SK-N-SH (cell line): ENCODE measurements at regions not wholly inside any gene's neighbourhood (a gene's known extent, or its start where the extent isn't known, plus 50 kb on each side); places are given as distances from the start of the nearest gene placed in this dataset.

Experiments used
- CHD2 ChIP-seq: fragments of 150-350 bp; IDR thresholded peaks from 2 replicates; pipeline ENCODE4 v1.6.1; 2018; ENCODE audit warnings: low read length; ENCODE audit not compliant: partially characterized antibody
- ELF1 ChIP-seq: IDR thresholded peaks from 2 replicates; pipeline ENCODE4 v1.4.0; 2012
- EP300 ChIP-seq, 2 experiments: IDR thresholded peaks; 2 replicates each; pipeline versions ENCODE4 v1.4.0 to v1.6.1; 2012; ENCODE audit warnings: borderline replicate concordance in 1 of 2, low read depth in 1 of 2, low read length in 1 of 2
- EZH2phosphoT487 ChIP-seq: fragments of 200-600 bp; sonication (generic); IDR thresholded peaks from 2 replicates; pipeline ENCODE4 v1.6.1; 2017; ENCODE audit warnings: low read depth, mixed run types, mild to moderate bottlenecking, antibody characterized with exemption, moderate library complexity, borderline replicate concordance
- MXI1 ChIP-seq: IDR thresholded peaks from 2 replicates; pipeline ENCODE4 v1.6.1; 2012; ENCODE audit warnings: mild to moderate bottlenecking, low read depth, low read length, improper control_type of control experiment
- NRF1 ChIP-seq: IDR thresholded peaks from 2 replicates; pipeline ENCODE4 v1.6.1; 2012; ENCODE audit warnings: low read depth, mild to moderate bottlenecking, low read length
- POLR2AphosphoS5 ChIP-seq: IDR thresholded peaks from 2 replicates; pipeline ENCODE4 v1.6.1; 2012; ENCODE audit warnings: low read depth, low read length
- RFX5 ChIP-seq: IDR thresholded peaks from 2 replicates; pipeline ENCODE4 v1.6.1; 2012; ENCODE audit warnings: mild to moderate bottlenecking, improper control_type of control experiment, low read length
- SIN3A ChIP-seq: IDR thresholded peaks from 2 replicates; pipeline ENCODE4 v1.6.1; 2012; ENCODE audit warnings: low read depth, mild to moderate bottlenecking, low read length, moderate library complexity, borderline replicate concordance
- TF ChIP-seq, protein P1 (sequence below): fragments of 200-600 bp; sonication (generic); IDR thresholded peaks from 2 replicates; pipeline ENCODE4 v1.6.1; 2017; ENCODE audit warnings: antibody characterized with exemption, mild to moderate bottlenecking, moderate library complexity
- TF ChIP-seq, protein P2 (sequence below): IDR thresholded peaks from 2 replicates; pipeline ENCODE4 v1.6.1; 2012; ENCODE audit warnings: mild to moderate bottlenecking, low read depth, low read length, moderate library complexity

DNA sequence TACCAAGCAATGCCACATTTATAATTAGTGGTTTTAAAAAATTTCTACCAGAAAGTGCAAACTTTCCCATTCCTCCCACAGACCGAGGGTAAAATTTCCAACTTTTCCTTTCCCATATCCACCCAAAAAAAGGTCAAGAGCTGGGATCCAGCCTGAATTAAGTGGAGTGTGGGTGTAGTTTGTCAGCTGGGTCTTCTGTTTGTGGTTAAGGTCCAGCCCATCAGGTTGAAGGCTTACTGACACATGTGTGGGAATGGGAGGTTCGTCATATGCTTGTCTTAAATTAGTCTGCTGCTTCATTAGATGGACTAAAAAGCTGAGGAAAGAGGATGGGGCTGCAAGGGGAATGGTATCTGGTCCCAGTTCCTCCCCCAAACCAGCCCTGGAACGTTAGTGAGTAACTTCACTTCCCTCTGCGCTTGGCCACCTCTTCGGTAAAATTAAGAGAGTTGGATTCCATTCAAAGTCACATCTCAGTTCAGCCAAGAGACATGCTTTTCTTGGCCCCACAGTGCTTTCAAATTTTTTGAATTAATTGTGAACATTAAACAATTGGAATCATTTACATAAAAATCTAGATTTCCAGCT is 59.0 kb upstream of the PLCL2 start:
- TF ChIP-seq, protein P1, sequence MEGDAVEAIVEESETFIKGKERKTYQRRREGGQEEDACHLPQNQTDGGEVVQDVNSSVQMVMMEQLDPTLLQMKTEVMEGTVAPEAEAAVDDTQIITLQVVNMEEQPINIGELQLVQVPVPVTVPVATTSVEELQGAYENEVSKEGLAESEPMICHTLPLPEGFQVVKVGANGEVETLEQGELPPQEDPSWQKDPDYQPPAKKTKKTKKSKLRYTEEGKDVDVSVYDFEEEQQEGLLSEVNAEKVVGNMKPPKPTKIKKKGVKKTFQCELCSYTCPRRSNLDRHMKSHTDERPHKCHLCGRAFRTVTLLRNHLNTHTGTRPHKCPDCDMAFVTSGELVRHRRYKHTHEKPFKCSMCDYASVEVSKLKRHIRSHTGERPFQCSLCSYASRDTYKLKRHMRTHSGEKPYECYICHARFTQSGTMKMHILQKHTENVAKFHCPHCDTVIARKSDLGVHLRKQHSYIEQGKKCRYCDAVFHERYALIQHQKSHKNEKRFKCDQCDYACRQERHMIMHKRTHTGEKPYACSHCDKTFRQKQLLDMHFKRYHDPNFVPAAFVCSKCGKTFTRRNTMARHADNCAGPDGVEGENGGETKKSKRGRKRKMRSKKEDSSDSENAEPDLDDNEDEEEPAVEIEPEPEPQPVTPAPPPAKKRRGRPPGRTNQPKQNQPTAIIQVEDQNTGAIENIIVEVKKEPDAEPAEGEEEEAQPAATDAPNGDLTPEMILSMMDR, result no peak
- TF ChIP-seq EP300 (IDR thresholded peaks at IDR 0.05; ENCODE audit: borderline replicate concordance in 1 of 2, low read depth in 1 of 2, low read length in 1 of 2), result no peak
- TF ChIP-seq POLR2AphosphoS5, result no peak
- TF ChIP-seq, protein P2, sequence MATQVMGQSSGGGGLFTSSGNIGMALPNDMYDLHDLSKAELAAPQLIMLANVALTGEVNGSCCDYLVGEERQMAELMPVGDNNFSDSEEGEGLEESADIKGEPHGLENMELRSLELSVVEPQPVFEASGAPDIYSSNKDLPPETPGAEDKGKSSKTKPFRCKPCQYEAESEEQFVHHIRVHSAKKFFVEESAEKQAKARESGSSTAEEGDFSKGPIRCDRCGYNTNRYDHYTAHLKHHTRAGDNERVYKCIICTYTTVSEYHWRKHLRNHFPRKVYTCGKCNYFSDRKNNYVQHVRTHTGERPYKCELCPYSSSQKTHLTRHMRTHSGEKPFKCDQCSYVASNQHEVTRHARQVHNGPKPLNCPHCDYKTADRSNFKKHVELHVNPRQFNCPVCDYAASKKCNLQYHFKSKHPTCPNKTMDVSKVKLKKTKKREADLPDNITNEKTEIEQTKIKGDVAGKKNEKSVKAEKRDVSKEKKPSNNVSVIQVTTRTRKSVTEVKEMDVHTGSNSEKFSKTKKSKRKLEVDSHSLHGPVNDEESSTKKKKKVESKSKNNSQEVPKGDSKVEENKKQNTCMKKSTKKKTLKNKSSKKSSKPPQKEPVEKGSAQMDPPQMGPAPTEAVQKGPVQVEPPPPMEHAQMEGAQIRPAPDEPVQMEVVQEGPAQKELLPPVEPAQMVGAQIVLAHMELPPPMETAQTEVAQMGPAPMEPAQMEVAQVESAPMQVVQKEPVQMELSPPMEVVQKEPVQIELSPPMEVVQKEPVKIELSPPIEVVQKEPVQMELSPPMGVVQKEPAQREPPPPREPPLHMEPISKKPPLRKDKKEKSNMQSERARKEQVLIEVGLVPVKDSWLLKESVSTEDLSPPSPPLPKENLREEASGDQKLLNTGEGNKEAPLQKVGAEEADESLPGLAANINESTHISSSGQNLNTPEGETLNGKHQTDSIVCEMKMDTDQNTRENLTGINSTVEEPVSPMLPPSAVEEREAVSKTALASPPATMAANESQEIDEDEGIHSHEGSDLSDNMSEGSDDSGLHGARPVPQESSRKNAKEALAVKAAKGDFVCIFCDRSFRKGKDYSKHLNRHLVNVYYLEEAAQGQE, result no peak
- no peak for TF ChIP-seq SIN3A
- no peak for TF ChIP-seq NRF1
- no peak for TF ChIP-seq CHD2
- no peak for TF ChIP-seq MXI1
- TF ChIP-seq ELF1, result no peak
- no peak for TF ChIP-seq RFX5
- TF ChIP-seq EZH2phosphoT487, result no peak
